ENCODE measurements at regions not wholly inside any gene's neighbourhood (a gene's known extent, or its start where the extent isn't known, plus 50 kb on each side); places are given as distances from the start of the nearest gene placed in this dataset.

DNA sequence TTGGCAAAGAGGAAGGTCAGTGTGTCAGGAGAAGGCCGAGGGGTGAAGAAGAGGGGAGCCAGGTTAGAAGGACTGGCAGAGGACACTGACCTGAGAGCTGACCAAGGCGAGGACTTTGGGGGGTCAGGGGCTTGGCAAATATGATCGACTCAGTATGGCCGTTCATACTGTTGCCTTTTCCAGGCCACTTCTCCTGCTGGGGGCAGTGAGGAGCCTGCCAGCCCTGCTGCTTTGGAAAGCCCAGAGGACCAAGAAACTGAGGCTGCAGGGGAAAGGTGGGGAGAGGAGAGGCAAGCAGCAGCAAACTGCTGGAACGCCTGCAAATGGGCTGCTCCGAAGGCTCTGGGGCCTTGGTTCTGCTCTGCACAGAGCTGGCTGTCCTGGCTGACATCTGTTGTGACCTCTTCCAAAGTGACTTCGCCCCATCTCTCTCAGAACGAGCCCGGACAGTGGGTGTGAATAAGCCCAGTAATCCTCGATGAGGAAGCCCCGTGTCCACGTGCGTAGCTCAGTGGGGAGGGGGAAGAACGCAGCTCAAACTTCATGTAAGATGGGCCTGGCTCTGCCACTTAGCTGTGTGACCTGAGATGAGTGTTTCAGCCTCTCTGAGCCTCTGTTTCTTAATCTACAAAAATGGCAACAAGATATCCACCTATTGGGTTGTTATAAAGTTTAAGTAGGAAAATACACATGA, 111.3 kb downstream of the SALL1 start:
- TF ChIP-seq, protein P1, sequence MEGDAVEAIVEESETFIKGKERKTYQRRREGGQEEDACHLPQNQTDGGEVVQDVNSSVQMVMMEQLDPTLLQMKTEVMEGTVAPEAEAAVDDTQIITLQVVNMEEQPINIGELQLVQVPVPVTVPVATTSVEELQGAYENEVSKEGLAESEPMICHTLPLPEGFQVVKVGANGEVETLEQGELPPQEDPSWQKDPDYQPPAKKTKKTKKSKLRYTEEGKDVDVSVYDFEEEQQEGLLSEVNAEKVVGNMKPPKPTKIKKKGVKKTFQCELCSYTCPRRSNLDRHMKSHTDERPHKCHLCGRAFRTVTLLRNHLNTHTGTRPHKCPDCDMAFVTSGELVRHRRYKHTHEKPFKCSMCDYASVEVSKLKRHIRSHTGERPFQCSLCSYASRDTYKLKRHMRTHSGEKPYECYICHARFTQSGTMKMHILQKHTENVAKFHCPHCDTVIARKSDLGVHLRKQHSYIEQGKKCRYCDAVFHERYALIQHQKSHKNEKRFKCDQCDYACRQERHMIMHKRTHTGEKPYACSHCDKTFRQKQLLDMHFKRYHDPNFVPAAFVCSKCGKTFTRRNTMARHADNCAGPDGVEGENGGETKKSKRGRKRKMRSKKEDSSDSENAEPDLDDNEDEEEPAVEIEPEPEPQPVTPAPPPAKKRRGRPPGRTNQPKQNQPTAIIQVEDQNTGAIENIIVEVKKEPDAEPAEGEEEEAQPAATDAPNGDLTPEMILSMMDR (IDR thresholded peaks at IDR 0.05): no peak
- no peak for TF ChIP-seq POLR2A (IDR thresholded peaks at IDR 0.05)

All from heart left ventricle (tissue), 13 donors.